IPS-NIHi11 (cell line): ENCODE measurements at regions not wholly inside any gene's neighbourhood (a gene's known extent, or its start where the extent isn't known, plus 50 kb on each side); places are given as distances from the start of the nearest gene placed in this dataset.

ENCODE experiments used
- DNase-seq: peaks from one replicate; pipeline ENCODE4 v3.0.0; 2012; ENCODE audit warnings: mixed read lengths, low spot score

GRCh38 chr9:75616052-75616451 is 274.4 kb upstream of the PCSK5 start:
- DNase-seq, result no peak

DNA sequence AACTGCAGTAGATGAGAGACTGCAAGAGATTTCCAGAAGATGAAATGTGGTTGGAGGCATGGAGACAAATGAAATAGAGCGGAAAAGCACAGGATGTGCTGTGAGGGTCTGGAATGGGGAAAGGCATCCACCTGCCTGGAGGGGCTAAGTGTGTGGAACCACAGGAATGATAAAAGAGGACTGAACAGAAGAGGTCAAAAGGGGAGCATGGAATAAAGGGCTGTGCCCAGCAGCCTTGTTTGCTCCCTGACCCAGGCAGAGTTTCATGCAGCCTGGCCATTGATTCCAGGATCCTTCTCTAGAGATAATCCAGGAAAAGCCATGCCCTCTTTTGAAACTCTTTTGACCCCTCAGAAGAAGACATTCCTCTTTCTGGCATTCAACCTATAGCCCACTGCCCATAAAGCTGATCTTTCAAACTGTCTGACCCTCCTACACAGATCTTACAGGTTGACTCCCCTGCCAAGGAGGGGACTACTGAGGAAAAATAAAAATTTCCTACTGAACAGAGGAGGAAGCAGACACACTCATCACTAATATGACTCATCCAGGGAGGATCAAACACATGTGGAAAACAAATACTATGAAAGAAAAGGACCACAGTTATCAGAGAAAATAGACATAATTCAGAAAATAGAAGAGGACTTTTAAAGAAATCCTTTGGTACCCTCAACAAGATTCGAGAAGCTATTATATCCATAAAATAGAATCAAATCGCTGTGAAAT is 273.5 kb upstream of the PCSK5 start:
- DNase-seq, result no peak

DNA sequence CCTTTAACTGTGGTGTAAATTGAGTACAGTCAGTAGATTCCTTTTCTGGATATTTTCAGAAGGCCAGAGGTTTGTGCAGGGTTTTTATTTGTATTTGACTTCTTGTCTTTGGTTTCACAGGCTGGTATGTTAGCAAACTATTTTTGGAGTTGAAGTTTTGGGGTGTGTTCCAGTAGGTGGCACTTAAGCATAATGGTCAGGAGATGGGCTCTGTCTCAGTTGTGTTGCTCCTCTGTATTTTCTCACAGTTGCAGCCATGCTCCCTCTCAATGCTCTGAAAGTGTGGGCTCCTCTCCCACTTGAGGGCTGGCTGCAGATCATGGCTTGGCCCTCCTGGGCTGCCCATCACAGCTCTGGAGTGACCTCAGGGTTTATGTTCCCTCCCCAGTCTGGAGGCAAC is 267.0 kb upstream of the PCSK5 start:
- no peak for DNase-seq

GRCh38 chr9:75624998-75625397 is 265.5 kb upstream of the PCSK5 start:
- no peak for DNase-seq

- DNase-seq, result no peak
Observed at GRCh38 chr9:75626860-75627259, 263.6 kb upstream of the PCSK5 start.

DNA sequence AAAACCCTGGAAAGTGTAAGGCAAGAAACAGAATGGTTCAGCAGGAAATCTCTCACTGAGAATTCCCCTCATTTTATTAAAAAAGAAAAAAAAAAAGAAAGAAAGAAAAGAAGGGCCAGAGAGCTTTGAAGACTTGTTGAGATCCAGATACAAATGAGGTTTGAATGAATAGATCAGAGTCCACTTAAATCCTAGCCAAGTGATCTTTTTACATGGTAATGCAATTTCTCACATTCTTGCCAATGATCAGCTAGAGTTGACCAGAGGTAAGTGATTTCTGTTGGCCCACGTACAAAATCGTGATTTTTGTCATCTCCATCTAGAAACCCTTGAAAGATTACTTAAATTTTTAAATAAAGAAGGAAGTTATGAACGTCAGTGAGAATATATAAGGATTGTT is 261.5 kb upstream of the PCSK5 start:
- DNase-seq, result no peak

GRCh38 chr9:75633451-75634057 is 256.9 kb upstream of the PCSK5 start:
- DNase-seq, result no peak

DNA sequence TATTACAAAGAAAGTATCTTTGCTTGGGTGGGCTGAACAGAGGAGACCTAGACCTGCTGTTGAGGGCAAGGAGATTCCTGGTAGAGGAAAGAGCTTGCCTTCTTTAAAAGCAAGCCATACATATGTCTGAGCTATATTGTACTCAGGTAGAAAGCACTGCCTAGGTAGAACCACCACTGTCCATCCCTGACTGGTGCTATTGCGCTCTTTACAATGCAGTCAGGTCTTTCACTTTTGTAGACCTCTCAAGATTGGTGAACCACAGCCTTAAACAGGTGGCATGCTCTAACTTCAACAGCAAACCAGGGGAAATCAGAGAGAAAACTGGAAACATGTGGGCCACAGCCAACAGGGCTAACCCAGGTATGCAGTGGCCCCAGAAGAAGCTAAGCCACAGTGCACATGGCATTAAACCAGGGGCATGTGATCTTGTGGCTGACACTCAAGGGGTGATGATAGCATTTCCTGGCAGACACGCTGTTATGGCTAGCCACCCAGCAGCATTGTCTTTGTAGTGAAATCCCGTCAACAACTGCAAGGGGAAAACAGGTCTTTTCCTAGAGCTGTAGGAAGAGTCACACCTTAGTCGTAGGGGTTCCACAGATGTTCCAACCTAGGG is 253.9 kb upstream of the PCSK5 start:
- DNase-seq, result no peak

DNA sequence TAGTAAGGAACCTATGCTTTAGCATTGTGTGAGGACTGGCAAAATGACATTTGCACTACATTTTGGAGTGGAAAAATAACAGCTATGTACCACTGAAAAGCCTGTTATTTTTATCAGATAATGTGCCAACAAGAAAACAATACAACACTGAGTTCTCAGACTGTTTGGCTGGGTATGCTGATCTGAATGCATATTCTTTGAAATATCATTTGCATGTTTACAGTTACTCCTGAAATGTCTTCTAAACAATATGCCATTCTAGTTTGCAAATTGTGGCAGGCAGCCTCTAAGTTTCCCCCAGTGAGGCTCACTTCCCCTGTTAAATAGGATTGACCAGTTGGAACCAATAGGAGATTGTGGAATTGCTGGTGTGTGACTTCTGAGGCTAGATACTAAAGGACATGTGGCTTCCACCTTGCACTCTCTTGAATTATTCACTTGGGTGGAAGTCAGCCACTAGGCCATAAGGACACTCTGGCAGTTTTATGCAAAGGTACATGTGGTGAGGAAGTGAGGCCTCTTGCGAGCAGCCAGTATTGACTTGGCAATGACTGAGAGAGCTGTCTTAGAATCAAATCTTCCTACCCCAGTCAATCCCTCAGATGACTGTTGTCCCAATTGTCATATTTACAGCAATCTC is 250.4 kb upstream of the PCSK5 start:
- DNase-seq, result no peak

GRCh38 chr9:75642522-75642921 is 248.0 kb upstream of the PCSK5 start:
- no peak for DNase-seq

DNA sequence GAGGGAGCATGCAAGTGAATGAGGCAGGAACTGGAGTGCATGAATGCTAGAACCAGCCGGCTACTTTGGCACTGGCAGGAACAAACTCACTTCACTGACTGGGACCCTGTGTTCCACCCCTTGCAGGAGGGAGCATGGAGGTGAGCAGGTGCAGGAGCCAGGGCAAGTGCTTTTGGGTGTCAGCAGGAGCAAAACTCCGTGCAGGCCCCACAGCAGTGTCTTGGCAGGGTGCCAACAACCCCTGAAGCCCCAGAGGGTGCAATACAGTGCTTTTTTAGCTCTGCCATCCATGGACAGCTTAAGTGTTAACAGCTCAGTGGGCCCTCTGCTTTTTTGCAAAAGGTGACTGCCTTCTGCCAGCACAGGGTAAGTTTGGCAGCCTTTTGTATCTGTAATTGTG is 245.8 kb upstream of the PCSK5 start:
- DNase-seq, result no peak

DNA sequence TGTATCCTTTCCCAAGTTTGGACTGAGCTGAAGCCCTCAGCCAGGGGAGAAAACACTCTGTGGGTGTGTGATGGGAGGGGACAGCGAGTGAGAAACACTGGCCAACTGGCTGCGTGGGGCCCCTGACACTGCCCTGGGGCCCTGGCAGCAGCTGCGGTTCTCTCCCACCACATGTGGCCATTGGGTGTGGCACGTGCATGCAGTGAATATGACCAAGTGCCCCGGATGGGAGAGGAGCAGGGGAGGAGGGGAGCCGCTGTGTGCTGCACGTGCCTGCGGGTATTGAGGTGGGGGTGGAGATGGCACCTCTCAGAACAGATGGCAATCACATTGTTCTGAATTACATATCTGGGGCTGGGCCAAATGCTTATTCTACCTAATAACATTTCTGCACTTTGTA is 242.4 kb upstream of the PCSK5 start:
- DNase-seq, result no peak

DNA sequence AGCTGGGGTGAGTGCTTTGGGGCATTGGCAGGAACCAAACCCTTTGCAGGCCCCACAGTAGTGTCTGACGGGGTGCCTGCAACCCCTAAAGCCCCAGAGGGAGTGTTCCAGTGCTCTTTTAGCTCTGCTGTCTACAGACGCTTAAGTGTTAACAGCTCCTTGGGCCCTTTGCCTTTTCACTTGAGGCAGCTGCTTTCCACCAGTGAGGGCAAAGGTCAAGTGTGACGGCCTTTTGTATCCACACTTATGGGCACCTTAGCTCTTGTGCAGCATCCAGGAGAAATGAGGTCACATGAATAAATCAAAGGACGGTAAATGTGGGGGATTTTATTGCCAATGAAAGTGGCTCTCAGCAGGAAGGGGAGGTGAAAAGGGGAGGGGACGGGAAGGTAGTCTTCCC is 241.4 kb upstream of the PCSK5 start:
- no peak for DNase-seq

DNA sequence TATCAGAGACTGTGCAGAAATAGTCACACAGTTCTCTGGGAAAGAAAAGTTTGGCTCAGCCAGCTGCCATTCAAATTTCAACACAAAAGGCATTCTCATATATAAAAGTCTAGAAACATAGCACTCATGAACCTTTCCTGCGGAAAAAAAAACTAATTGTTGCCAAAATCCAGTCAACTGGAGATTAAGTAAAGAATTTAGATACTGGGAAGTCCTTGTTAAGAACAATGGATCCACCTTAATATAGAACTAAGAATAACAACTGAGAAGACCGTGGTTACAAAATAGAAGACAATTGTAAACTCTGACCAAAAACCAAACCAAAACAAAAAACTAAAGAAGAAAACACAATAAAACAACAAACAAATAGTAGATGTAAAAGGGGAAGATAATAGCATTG is 238.8 kb upstream of the PCSK5 start:
- no peak for DNase-seq

DNA sequence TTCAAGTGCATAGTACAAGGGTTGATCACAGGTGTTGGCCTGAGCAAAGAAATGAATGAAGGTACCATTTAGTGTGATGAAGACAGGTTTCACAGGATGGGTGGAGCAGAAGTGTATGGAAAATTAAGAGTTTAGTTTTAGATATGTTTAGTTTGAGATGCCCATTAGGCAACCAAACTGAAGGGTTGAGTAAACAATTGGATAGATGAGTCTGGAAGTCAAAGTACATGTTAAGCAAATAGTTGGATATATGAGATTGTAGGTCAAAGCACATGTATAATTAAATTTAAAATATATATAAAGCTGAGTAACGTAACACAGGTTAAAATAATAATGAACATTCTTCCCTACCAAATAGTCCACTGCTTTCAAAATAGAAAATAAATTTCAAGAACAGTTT is 237.1 kb upstream of the PCSK5 start:
- no peak for DNase-seq

- DNase-seq, result no peak
Observed at GRCh38 chr9:75653750-75654149, 236.7 kb upstream of the PCSK5 start.

- DNase-seq, result no peak
Observed at GRCh38 chr9:75657015-75657414, 233.5 kb upstream of the PCSK5 start.

GRCh38 chr9:75658301-75658905 is 232.1 kb upstream of the PCSK5 start:
- DNase-seq, result no peak

- no peak for DNase-seq
Observed at GRCh38 chr9:75664597-75664996, 225.9 kb upstream of the PCSK5 start.

DNA sequence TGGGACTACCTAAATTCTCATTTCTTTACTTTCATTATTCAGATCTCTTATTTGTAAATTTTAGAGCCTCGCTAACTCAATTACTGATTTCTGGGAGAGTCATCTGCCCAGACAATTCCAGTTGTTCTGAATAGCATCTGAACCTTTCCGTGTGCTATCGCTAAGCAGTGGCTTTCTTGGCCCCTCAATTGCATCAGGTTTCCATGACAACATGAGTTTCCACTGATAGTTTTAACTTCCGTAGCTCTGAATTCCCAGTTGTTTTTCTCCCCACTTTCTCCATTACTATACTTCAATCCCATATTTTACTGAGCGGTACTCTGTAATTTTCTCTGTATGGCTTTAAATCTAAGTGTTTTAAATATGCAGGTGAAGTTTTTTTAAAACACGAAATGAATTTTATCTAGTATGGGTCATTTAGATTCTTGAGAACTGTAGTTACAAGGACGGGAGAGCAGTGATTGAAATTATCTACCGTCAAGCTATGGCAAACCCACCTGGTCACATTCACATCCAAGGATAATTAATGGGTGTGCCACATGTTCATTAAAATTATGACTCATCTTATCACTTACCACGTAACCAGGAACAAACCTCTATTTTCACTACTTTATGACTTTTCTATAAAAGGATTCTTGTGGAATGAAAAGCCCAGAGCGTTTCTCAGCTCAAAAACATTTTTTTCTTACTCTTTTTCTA is 223.5 kb upstream of the PCSK5 start:
- peak; percentile 13 for DNase-seq

- DNase-seq, result peak; percentile 8
Observed at GRCh38 chr9:75669721-75670120, 220.8 kb upstream of the PCSK5 start.

DNA sequence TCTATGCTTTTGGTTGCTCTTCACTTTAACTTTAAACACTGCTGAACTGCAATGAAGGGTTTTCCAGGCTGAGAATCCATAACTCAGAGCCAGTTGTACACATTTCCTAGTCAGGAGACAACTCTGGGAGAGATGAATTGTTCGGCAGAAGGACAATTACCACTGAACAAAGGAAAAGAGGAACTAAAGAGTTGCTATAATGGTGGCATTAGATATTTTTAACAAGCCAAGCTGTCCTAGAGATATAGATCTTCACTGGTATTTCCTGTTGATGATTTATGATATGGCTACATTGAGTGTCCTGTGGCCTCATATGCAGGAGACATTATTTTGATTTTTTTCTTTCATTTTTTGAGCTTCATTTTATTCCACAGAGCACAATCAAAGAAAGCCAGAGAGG is 219.1 kb upstream of the PCSK5 start:
- no peak for DNase-seq
